OCI-LY7 (cell line): ENCODE measurements at regions not wholly inside any gene's neighbourhood (a gene's known extent, or its start where the extent isn't known, plus 50 kb on each side); places are given as distances from the start of the nearest gene placed in this dataset.

Experiments
- BruUV-seq: library from RNA; stranded (reverse); fragments of 400-500 nt; replicated peaks from 2 replicates; lab custom pipeline; 2021; lab: Mats Ljungman, UMichigan
- CTCF ChIA-PET: fragments of 300-600 bp; sonication (Branson Sonifier 250); formaldehyde crosslinking; loops from one replicate; lab custom pipeline; 2022; ENCODE audit warnings: antibody characterized with exemption; ENCODE audit not compliant: unreplicated experiment; lab: Charles Lee
- POLR2A ChIA-PET: fragments of 300-600 bp; sonication (Branson Sonifier 250); formaldehyde crosslinking; loops from one replicate; lab custom pipeline; 2022; ENCODE audit warnings: antibody characterized with exemption; lab: Charles Lee
- DNase-seq: peaks from one replicate; pipeline ENCODE4 v3.0.0-alpha.2; 2015; ENCODE audit warnings: low spot score
- H2AFZ ChIP-seq: fragments of 200-600 bp; sonication (generic), shearing (Covaris generic); 2 replicates; pipeline ENCODE4 v1.6.1; 2014; ENCODE audit warnings: mild to moderate bottlenecking, antibody characterized with exemption, low read length, moderate library complexity
- H3K27ac ChIP-seq: fragments of 200-600 bp; sonication (generic); 2 replicates; pipeline ENCODE4 v1.5.1; 2014; ENCODE audit warnings: mixed run types, low read depth, mild to moderate bottlenecking, moderate library complexity, low read length, inconsistent platforms; ENCODE audit not compliant: poor library complexity, severe bottlenecking
- H3K36me3 ChIP-seq: fragments of 200-600 bp; sonication (generic); 2 replicates; pipeline ENCODE4 v1.6.1; 2014; ENCODE audit warnings: mild to moderate bottlenecking, antibody characterized with exemption, low read length, moderate library complexity, mixed read lengths; ENCODE audit not compliant: insufficient read depth
- H3K4me1 ChIP-seq: fragments of 200-600 bp; sonication (generic); 2 replicates; pipeline ENCODE4 v1.5.1; 2014; ENCODE audit warnings: mild to moderate bottlenecking, low read length; ENCODE audit not compliant: insufficient read depth, poor library complexity, severe bottlenecking
- H3K4me2 ChIP-seq: fragments of 200-600 bp; sonication (generic); 2 replicates; pipeline ENCODE4 v1.6.1; 2014; ENCODE audit warnings: mild to moderate bottlenecking, low read length
- H3K4me3 ChIP-seq: fragments of 200-600 bp; sonication (generic); 2 replicates; pipeline ENCODE4 v1.5.1; 2014; ENCODE audit warnings: mild to moderate bottlenecking, low read depth, low read length; ENCODE audit not compliant: poor library complexity, severe bottlenecking
- H3K79me2 ChIP-seq: fragments of 200-600 bp; sonication (generic); 2 replicates; pipeline ENCODE4 v1.6.1; 2016; ENCODE audit warnings: low read depth, mild to moderate bottlenecking, low read length, moderate library complexity, mixed read lengths; ENCODE audit not compliant: insufficient read depth
- H3K9me2 ChIP-seq: fragments of 200-600 bp; sonication (generic); 2 replicates; pipeline ENCODE4 v1.6.1; 2016; ENCODE audit warnings: mild to moderate bottlenecking, low read length, mixed read lengths; ENCODE audit not compliant: insufficient read depth
- H3K9me3 ChIP-seq: fragments of 200-600 bp; sonication (generic); 2 replicates; pipeline ENCODE4 v1.6.1; 2014; ENCODE audit warnings: mild to moderate bottlenecking, mixed run types, low read length, mixed read lengths
- H4K20me1 ChIP-seq: fragments of 200-600 bp; sonication (generic); 2 replicates; pipeline ENCODE4 v1.6.1; 2014; ENCODE audit warnings: mild to moderate bottlenecking, antibody characterized with exemption, low read length, moderate library complexity, mixed read lengths; ENCODE audit not compliant: insufficient read depth
- EZH2phosphoT487 ChIP-seq: fragments of 200-600 bp; sonication (generic); IDR thresholded peaks from 2 replicates; pipeline ENCODE4 v1.6.1; 2018; ENCODE audit warnings: low read depth, borderline replicate concordance, mild to moderate bottlenecking, mixed run types, antibody characterized with exemption, low read length, moderate library complexity, mixed read lengths
- intact Hi-C: fragments of 100-400 bp; cut with micrococcal nuclease; formaldehyde crosslinking; loops from one replicate; pipeline ENCODE4 v1.10.0; 2022; ENCODE audit not compliant: unreplicated experiment
- TF ChIP-seq, protein P1 (sequence below): fragments of 200-600 bp; sonication (generic); conservative IDR thresholded peaks from 2 replicates; pipeline ENCODE4 v1.5.1; 2014; ENCODE audit warnings: mild to moderate bottlenecking, antibody characterized with exemption, low read length, moderate library complexity, mixed read lengths

DNA sequence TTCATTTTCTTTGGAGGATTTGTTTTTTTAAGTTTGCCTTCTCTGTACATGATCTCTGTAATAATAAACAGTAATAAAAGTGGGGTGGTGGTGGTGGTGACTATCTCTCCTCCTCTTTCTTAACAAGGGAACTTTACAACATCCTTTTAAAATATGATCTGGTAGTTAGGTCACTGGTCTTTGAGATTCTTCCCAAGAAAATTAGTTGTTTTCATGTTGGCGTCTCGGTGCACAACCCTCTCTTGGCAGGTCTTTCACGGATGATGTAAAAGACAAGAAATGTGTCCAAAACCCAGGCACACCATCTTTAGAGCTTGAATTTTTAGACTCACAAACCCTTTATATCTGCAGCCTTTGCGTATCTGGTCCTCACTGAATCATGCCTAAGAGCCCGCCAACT is 488.5 kb upstream of the TBX3 start:
- Histone ChIP-seq H4K20me1 (no peaks in the 10 kb centered on the region), H2AFZ (no peak overlapping the region), H3K79me2 (no peaks in the 10 kb centered on the region), H3K9me3 (no peaks in the 10 kb centered on the region), H3K4me2 (no peak overlapping the region), H3K27ac (no peak overlapping the region), H3K36me3 (no peaks in the 10 kb centered on the region), H3K9me2 (no peaks in the 10 kb centered on the region), H3K4me3 (no peak overlapping the region), H3K4me1 (no peaks in the 10 kb centered on the region)
- no peak for DNase-seq
- CTCF ChIA-PET: no interaction called here
- no TSS peak for BruUV-seq
- POLR2A ChIA-PET: no interaction called here
- intact Hi-C loops: no loop called here
- TF ChIP-seq EZH2phosphoT487: no peak
- TF ChIP-seq, protein P1, sequence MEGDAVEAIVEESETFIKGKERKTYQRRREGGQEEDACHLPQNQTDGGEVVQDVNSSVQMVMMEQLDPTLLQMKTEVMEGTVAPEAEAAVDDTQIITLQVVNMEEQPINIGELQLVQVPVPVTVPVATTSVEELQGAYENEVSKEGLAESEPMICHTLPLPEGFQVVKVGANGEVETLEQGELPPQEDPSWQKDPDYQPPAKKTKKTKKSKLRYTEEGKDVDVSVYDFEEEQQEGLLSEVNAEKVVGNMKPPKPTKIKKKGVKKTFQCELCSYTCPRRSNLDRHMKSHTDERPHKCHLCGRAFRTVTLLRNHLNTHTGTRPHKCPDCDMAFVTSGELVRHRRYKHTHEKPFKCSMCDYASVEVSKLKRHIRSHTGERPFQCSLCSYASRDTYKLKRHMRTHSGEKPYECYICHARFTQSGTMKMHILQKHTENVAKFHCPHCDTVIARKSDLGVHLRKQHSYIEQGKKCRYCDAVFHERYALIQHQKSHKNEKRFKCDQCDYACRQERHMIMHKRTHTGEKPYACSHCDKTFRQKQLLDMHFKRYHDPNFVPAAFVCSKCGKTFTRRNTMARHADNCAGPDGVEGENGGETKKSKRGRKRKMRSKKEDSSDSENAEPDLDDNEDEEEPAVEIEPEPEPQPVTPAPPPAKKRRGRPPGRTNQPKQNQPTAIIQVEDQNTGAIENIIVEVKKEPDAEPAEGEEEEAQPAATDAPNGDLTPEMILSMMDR: no peak

DNA sequence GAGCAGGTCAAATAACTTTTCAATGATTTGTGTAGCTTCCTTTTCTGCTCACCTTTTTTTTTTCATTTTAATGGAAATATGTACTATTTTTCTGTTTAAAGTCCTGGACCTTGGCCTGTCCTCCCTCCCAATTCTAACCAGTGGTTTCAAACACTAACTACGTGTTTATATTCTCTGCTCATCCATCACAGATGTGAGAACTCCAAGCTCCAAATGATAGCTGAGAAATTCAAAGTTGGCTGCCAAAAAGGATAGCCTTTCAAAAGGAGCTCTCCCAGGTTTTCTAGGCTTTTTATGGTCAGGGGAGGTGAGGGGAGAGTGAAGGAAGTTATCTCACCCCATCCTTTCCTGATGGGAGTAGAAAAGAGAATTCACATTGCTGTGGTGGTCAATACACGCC is 486.0 kb upstream of the TBX3 start:
- CTCF ChIA-PET: no interaction called here
- BruUV-seq: no TSS peak
- no peaks in the 10 kb centered on the region for H3K4me1 ChIP-seq

DNA sequence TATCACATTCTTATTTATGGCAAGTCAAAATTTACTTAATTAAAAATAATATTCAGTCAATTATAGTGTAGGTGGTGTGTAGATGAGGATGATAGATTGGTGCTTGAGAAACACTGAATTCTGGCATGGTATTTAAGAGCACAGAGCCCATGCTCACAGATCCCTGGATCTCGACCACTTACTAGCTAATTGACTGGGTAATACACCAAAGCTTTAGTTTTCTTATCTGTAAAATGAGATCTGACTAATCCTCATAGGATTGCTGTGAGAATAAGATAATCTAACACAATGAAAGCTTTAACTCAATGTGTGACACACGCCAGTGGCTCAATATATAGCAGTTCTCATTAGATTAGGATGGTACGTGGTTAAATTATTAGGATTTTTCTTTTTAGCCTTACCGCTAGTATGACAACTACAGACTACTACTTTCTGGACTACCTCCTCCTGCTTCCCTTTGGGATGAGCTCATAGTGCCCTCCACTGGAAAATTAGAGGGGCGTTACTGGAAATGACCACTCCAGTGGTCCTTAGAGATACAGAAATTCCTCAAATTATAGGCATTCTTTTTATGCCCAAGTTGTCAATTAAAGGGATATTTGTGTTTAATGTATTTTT is 482.8 kb upstream of the TBX3 start:
- H3K9me3 ChIP-seq: no peaks in the 10 kb centered on the region
- no peak overlapping the region for H3K27ac ChIP-seq
- H3K9me2 ChIP-seq: no peaks in the 10 kb centered on the region
- no peak for DNase-seq
- no peak overlapping the region for H3K4me2 ChIP-seq
- no peaks in the 10 kb centered on the region for H4K20me1 ChIP-seq
- no peaks in the 10 kb centered on the region for H3K36me3 ChIP-seq
- TF ChIP-seq, protein P1: 0 out of 2 replicates have a peak, but pooled peaks have one; percentile 26
- TF ChIP-seq EZH2phosphoT487: no peak
- POLR2A ChIA-PET: interaction anchor here (0.6 kb wide), 1 partner anchor 1516 kb away, joined by 7 read pairs; no protein-coding TSS in a partner anchor
- intact Hi-C loops: no loop called here
- no peaks in the 10 kb centered on the region for H3K4me1 ChIP-seq
- CTCF ChIA-PET: no interaction called here
- no peak overlapping the region for H2AFZ ChIP-seq
- no peaks in the 10 kb centered on the region for H3K79me2 ChIP-seq
- H3K4me3 ChIP-seq: no peak overlapping the region
- BruUV-seq: no TSS peak

More for the DNA sequence above, 486.0 kb upstream of the TBX3 start:
- no peak overlapping the region for H2AFZ ChIP-seq
- no peak overlapping the region for H3K4me3 ChIP-seq
- TF ChIP-seq, protein P1: no peak
- TF ChIP-seq EZH2phosphoT487: no peak
- H4K20me1 ChIP-seq: no peaks in the 10 kb centered on the region
- H3K9me3 ChIP-seq: no peaks in the 10 kb centered on the region
- no peak overlapping the region for H3K4me2 ChIP-seq
- no peaks in the 10 kb centered on the region for H3K79me2 ChIP-seq
- no peaks in the 10 kb centered on the region for H3K9me2 ChIP-seq
- H3K27ac ChIP-seq: no peak overlapping the region
- no peak for DNase-seq
- POLR2A ChIA-PET: no interaction called here
- intact Hi-C loops: no loop called here
- H3K36me3 ChIP-seq: no peaks in the 10 kb centered on the region
